NCI-H2107 treated with DMSO at 0.1 percent for 48 hours (cell line): ENCODE measurements at regions not wholly inside any gene's neighbourhood (a gene's known extent, or its start where the extent isn't known, plus 50 kb on each side); places are given as distances from the start of the nearest gene placed in this dataset.

ENCODE experiments used
- DNase-seq: peaks from one replicate; lab custom pipeline; 2025; ENCODE audit not compliant: unreplicated experiment; lab: John Stamatoyannopoulos, UW

DNA sequence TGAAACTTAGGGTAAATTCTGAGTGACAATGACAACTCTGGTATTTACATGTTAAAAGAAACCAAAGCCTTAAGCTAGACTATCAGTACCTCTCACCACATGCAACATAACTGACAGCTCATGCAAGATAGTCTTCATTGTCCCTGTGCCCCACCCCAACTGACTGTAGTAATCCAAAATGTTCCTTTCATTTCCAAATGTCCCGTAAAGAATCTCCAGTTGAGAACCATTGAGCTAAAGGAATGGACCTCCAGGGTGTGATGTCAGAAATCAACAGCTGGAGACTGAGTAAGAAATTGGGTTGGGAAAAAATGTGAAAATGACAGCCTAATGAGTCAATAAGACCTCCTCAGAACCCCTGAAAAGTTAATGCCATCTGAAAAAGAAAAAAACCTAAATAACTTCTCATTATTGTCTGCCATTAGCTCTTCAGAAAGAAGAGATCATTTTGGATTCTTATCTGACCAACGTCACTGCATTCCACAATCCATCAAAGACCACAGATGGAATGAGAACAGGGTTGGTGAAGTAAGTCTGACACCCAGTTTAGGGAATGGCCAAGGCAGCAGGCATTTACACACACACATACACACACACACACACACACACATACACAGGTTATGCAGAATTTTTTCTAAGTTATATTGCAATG, 51.7 kb upstream of the ACVR2A start:
- no peak for DNase-seq

DNA sequence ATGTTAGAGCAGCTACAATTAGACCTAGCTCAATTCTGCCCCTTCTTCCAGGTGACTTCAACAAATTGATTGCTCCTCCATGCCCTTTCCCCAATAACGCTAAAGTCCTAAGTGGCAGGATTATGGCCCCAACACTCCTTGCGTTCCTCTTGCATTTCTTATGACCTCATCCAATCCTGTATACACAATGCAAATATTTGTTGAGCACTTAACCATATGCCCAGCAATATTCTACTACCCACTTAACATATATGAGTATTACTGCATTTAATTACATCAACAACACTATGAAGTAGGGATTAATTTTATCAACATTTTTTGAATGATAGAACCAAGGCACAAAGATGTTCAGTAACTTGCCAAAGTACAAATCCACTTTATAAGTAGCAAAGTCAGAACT, 54.2 kb upstream of the ACVR2A start:
- DNase-seq: no peak

DNA sequence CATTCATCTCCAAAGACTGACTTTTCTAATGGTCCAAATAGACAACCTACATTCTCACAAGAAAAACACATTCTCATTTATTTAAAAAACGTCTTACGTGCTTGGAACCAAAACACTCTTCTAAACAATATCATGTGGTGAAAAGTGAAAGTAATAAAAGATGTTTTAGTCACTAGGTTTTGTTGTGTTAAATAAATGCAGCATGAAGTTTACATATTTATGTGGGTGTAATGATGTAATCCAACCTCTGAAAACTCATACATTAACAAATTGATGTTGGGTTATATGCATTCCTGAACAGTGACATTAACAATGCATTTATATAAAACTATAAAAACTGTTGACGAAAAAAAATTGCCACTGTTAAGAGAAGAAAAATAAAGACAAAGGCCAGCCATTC, 55.1 kb upstream of the ACVR2A start:
- DNase-seq: no peak

DNA sequence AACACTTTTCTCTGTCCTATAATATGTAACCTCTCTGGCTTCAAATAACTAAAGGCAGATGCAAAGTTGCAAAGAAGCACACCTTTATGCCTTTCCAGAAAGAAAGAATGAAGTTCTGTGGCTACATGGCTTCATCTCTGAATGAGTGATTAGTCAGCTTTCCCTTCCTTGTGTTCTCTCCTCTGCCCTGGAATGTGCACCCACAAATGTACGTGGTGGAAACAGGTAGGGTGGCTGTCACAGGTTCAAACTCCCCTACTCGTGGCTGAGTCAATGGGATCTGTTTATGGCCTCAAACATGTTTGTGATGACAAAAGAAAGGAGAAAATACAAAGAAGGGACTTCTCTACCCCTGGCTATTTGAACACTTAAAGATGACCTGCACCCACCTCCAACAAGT, 55.5 kb upstream of the ACVR2A start:
- no peak for DNase-seq

DNA sequence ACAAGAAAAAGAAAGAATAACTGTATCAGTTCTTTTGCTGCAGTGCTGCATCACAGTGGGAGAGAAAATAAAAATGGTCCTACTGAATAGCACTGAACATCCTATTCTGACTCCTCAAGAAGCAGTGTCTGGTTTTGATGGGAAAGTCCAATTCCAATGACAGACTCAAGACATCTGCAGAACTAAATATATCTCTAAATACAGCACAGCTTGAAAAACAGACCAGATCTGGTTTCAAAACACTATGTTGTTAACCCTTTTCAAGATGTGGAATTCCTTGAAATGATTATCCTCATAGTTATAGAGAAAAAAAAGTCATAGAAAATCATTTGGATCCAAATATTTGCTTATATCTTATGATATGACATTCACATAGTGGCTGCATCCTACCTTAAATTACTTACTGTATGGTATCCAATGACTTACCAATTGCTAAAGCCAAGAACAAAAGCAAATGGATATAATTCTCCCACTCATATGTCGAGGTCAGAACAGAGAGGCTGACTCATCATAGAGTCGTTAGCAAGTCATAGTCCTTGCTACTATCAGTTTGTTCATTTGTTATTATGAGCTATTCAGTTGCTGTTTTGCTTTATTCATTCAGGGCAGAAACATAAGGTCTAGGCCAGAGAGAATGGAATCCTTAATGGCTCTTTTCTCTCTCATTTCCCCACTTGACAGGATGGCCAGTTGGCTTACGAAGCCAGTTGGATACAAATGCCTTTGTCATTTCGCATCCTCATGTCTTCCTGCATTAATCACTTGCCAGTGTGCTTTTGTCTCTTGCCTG, 62.5 kb upstream of the ACVR2A start:
- DNase-seq: no peak

DNA sequence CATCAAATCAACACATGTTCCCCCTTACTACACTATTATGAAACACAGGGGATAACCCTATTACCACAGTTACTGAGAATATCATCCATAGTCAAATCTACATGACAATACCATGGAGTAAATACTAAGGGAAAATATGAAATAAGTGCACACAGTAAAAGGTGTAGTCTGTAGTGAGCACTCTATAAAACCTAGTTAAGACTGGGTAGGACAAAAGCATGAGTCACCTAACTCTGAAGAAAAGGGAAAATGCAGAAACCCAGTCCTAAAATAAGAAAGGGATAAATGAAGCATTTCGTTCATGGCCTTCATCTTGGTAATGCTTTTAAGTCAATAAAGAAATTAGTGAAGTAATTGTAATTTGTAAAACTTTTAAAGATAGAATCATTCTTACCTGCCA, 65.4 kb upstream of the ACVR2A start:
- no peak for DNase-seq

DNA sequence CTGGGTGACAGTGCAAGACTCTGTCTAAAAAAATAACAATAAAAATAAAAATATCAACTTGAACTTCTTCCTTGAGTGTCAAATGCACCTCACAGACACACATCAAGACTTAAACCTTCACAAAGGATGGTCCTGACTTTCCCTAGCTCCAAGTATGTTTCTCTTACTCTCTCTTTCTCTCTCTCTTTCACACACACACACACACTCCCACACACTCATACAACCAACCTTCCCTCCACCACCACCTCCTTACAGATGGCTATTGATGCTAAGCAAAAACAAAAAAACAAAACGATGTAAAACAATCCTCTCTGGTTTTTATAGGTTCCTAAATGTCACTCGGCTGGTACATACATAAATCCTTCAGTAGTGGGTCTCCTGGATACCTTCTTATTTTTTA, 67.4 kb upstream of the ACVR2A start:
- DNase-seq: no peak

DNA sequence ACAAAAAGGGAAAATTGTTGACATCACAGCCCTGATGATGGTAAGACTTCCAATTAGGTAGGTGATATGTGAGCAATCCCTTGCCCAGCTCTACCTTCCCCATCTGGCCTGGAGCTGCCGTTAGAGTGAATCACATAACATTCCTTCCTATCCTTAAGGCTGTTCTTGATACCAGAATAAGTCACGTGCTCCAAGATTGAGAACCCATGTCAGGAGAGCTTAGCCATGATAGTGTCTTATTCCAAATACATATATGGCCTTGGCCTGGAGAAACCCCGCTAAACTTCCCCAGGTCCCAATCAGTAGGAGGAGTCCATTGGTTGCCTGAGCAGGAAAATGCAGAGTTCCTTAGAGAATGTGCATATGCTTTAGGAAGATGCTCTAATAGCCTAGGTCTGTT, 70.0 kb upstream of the ACVR2A start:
- DNase-seq: no peak

DNA sequence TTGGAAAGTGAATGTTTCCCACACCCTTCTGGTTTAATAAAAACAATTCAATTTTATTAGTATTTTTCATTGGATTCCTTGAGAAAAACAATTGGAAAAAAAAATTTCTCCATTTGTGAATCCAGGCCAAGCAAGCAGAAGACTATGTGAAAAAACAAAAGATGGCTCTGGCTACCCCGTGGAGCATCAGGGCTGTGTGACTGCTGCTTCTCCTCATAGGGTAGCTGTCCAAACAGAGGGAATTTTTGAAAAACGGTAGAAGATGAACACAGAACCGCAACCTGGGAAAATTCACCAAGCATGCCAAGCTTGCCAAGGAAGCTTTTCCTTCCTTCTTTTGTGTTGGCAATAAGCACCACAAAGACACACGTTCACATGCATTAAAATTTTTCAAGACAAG, 71.3 kb upstream of the ACVR2A start:
- DNase-seq: no peak

DNA sequence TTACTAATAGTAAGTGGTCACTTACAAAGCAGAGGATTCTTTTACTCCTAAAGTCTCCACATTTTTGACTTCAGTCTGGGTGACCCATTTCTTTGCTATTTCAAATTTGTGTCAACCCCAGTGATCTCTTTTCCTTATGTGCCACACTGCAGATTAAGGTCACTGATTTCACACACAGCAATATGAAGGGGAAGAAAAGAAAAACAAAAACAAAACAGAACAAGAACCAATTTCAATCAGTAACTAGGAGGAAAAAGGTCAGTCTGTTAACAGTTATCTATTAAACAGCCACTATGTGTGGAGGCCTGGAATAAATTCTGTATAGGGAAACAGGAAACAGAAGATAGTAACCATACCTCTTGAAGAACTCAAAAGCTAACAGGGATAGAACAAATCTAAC, 72.0 kb upstream of the ACVR2A start:
- DNase-seq: no peak

DNA sequence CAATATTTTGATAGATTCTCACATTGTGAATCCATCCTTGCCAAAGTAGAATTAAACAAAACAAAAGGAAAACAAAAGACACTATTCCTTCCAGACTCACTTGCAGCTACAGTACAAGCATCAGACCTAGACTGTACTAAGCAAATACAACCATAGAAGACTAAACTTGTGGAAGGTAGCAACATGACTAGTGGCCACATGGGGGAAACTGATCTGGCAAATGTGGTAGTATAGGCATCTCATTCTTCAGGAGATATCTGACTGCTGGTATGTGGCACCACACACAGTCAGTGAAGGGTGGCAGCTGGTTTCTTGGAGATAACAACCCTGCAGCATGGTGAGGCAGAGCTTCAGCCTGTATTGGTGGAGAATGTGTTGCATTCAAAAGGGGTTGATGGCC, 81.0 kb upstream of the ACVR2A start:
- no peak for DNase-seq

DNA sequence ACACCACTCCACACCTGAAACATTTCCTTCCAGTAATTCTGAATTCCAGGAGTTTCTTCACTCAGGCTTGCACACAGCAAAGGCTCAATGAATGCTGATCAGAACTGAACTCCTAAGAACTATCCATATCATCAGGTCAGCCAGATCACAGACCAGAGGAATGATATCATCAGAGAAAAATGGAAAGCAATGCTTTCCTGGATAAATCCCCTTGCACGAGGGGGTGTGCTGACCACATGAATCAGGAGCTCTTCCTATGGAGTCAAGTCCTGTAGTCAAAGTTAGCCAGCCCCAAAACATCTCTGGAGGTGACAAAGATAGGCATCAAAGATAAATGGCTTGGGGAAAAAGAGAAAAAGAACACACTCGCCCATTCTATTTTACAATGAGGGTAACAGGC, 83.8 kb upstream of the ACVR2A start:
- DNase-seq: no peak

DNA sequence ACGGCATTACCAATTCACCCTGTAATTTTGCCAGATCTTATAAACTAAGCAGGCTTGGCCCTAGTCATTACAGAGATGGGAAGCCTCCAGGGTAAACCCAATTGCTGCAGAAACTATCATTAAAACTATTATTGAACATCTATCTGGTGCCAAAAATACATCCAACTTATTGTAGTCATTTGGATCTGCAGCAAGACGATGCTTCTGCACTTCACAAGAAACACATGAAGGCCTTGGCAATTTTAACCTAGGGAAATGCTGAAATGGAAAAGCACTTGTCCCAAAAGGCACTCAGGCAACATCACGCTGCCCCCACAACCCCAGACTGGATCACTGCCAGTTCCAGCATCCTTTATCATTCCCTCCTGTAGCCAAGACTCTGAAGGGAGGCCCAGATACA, 85.3 kb upstream of the ACVR2A start:
- DNase-seq: no peak

DNA sequence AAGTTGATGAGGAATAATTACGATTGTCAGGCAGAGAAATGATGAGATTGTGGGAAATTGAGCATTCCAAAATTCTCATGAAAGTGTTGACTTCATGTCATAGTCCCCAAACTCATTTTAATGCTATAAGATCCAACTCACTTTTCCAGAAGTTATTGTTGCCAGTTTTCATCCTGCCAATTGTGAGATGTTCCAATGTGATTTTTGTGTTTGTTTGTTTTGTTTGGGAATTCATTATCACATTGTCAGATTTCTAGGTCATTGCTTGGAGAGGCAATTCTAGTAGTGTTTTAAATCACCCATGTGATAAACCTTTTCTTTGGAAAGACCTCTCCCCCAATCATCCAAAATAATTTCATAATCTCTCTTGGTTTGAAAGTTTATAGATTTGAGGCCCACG, 86.0 kb upstream of the ACVR2A start:
- DNase-seq: no peak

DNA sequence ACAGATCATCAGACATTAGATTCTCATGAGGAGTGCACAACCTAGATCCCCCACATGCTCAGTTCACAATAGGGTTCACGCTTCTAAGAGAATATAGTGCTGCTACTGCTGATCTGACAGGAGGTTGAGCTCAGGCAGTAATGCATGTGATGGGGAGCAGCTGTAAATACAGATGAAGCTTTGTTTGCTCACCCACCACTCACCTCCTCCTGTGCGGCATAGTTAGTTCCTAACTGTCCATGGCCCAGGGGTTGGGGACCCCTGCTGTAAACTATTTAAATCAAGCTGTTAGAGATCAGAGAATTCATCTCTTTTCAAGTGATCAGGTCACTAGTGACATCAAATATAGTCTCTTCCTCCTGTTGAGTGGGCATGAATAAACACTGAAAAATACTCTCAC, 88.8 kb upstream of the ACVR2A start:
- no peak for DNase-seq

DNA sequence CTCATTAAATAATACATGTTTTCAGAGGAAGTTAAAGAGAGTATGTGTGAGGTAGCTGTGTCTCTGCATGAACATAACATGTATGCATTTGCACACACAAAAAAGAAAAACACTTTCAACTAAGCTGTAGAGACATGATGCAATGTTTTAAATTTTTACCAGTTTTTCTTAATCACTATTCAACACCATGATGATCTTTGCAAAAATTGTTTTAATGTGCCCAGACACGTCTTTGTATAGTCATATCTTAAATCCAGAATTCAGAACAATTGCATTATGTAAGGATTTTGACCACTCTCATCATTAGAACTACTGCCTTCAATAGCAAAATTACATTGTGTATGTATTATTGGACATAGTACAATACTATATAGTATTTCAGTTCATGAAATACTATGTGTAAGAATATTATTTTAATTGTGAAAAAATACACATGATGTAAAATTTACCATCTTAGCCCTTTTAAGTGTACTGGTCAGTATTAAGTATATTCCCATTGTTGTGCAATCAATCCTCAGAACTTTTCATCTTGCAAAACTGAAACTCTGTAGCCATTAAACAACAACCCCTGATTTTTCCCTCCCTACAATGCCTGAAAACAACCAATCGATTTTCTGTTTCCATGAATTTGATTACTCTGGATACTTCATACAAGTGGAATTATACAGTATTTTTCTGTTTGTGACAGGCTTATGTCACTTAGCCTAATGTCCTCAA, 104.5 kb upstream of the ACVR2A start:
- no peak for DNase-seq

DNA sequence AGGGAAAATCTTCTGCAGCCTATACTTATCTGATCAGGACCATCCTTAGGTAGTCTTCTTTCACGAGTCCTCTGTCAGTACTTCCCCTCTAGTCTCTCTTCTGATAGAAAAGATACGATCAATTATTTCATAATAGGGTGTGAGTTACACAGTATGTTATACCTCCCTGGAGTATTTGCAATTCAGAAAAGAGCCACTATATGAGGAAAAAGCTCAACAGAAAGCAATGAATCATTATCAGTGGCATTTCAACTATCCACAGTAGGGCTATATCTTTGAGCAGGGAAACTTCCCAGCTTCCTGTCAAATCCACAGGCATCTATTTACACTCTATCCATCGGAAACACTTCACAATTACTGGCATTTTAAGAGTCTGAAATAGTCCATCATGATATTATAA, 105.3 kb upstream of the ACVR2A start:
- no peak for DNase-seq

DNA sequence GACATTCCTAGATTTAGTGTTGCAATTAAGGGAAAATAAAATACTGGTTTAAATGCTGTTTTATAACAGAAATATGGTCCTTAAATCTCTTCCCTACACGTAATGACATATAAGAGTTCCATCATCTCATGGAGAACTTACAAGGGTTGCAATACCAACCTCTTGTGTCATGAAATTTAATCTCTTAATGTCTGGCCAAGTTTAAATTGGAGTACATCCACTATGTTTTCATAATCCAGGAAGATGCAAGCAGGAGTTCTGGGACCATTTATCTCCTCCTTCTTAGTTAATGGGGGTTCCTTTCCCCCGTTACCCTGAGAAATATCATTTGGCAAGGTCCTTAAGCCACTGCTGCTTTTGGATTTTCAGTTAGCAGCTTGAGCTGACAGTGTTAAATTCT, 126.0 kb upstream of the ACVR2A start:
- no peak for DNase-seq

DNA sequence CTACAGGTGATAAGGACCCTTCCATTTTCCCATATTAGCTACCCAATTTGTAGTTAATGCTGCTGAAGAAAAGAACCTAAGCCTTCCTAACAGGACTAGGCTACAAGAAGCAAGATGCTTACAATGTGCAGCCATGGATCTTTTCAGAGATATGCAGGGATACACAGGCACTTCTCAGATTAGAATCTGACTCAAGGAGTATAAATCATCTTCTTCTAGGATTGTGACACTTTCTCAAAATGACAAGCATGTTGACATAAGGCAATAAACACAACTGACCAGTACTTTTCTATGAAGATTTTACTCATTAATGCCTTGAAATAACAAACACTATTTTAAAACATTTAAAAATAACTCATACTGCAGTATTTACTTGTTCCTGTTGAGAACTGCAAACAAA, 127.9 kb upstream of the ACVR2A start:
- no peak for DNase-seq

DNA sequence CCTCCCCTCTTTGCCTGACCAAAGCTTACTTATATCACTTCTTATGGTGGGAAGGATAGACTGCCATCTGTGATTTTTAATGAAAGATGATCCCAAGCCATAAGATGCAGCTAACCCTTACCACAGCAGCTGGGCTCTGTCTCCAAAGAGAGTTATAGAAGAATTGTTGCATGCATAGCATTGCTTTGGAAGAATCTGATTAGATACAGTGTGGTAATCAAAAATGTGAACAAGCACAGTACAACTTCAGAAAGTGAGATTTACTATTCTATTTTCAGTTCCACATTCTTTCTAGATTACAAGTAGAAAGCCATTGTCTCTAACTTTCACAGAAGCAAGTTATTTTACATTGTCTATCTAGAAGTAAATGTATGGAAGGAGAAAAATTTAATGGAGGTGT, 129.0 kb upstream of the ACVR2A start:
- no peak for DNase-seq

DNA sequence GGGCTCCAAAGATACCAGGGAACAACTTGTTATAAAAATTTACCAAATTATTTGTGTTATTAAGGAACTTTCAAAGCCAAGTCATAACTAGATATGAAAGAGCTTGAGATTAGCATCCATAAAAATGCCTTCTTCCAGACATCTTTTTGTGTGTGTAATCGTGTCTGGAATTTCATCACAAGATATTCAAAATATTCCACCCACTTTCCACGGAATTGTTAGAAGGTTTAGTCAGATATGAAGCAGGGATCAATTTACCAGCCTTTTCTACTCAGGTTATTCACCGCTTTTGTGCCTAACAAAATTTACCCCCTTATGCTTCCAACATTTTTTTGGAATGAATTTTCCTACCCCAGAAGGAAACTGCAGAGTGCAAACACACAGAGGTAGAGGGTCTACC, 130.2 kb upstream of the ACVR2A start:
- DNase-seq: no peak

DNA sequence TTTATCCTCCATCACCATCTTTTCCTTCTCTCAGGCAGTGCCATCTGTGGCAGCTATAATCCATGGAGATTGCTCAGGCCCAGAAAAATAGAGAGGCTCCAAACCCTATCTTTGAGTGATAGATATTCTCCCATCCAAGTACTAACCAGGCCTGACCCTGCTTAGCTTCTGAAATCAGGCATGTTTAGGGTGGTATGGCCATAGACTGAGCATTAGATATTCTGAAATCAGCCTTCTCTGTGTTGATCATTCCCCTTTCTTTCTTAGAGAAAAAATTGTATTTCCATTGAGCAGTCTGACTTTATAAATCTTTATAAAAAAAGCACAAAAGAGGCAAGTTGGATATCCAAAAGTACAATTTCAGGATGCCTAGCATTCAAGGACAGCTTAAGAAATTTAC, 131.5 kb upstream of the ACVR2A start:
- DNase-seq: no peak
